Stimulated activated CD4-positive, alpha-beta T cell treated with anti-CD3 and anti-CD28 coated beads, Interleukin-15, amount 100 ng/mL, for 24 hours (primary cell): ENCODE measurements at regions not wholly inside any gene's neighbourhood (a gene's known extent, or its start where the extent isn't known, plus 50 kb on each side); places are given as distances from the start of the nearest gene placed in this dataset.
"Not testable (repeated sequence)": the region's sequence is repeated elsewhere in the genome, so short reads cannot be mapped to it uniquely, and the experiment has no call there.

Experiments
- DNase-seq: peaks from one replicate; pipeline ENCODE4 v3.0.0-alpha.2; 2020

GRCh38 chr6:130494729-130495128 is 128.9 kb downstream of the TMEM200A start:
- no peak for DNase-seq

- DNase-seq: no peak
These were observed 134.9 kb downstream of the TMEM200A start for GRCh38 chr6:130500693-130501092.

GRCh38 chr6:130503146-130503545 is 137.3 kb downstream of the TMEM200A start:
- DNase-seq: no peak

GRCh38 chr6:130505808-130506598 is 140.2 kb downstream of the TMEM200A start:
- no peak for DNase-seq

- DNase-seq: not testable (repeated sequence)
These were observed 141.3 kb downstream of the TMEM200A start for GRCh38 chr6:130507005-130507665.

- DNase-seq: no peak
These were observed 141.8 kb downstream of the TMEM200A start for GRCh38 chr6:130507666-130508028.

- peak; percentile 27 for DNase-seq
These were observed 148.0 kb downstream of the TMEM200A start for GRCh38 chr6:130513770-130514169.

- DNase-seq: no peak
These were observed 148.9 kb downstream of the TMEM200A start for GRCh38 chr6:130514712-130515111.

- DNase-seq: no peak
These were observed 149.5 kb downstream of the TMEM200A start for GRCh38 chr6:130515306-130515705.

GRCh38 chr6:130516604-130517003 is 150.8 kb downstream of the TMEM200A start:
- no peak for DNase-seq

- peak; percentile 27 for DNase-seq
These were observed 151.7 kb downstream of the TMEM200A start for GRCh38 chr6:130517444-130517931.

- DNase-seq: no peak
These were observed 152.8 kb downstream of the TMEM200A start for GRCh38 chr6:130518588-130518987.

- no peak for DNase-seq
These were observed 154.4 kb downstream of the TMEM200A start for GRCh38 chr6:130520221-130520620.

GRCh38 chr6:130520801-130521200 is 155.0 kb downstream of the TMEM200A start:
- DNase-seq: no peak

GRCh38 chr6:130524552-130524951 is 158.7 kb downstream of the TMEM200A start:
- DNase-seq: no peak

- DNase-seq: no peak
These were observed 159.6 kb downstream of the TMEM200A start for GRCh38 chr6:130525408-130525807.

GRCh38 chr6:130526466-130526865 is 160.6 kb downstream of the TMEM200A start:
- DNase-seq: no peak

- DNase-seq: no peak
These were observed 161.4 kb downstream of the TMEM200A start for GRCh38 chr6:130527173-130527572.

- no peak for DNase-seq
These were observed 163.8 kb downstream of the TMEM200A start for GRCh38 chr6:130529569-130530149.

GRCh38 chr6:130534627-130535026 is 168.8 kb downstream of the TMEM200A start:
- DNase-seq: no peak

GRCh38 chr6:130535242-130535641 is 169.4 kb downstream of the TMEM200A start:
- DNase-seq: no peak

- DNase-seq: no peak
These were observed 171.6 kb downstream of the TMEM200A start for GRCh38 chr6:130537447-130537846.

- DNase-seq: no peak
These were observed 181.9 kb downstream of the TMEM200A start for GRCh38 chr6:130547723-130548122.
